Left hindlimb (tissue), 1 donor: ENCODE measurements at regions not wholly inside any gene's neighbourhood (a gene's known extent, or its start where the extent isn't known, plus 50 kb on each side); places are given as distances from the start of the nearest gene placed in this dataset.

ENCODE experiments used
- DNase-seq: peaks from one replicate; pipeline ENCODE4 v3.0.0-alpha.2; 2018

- no peak for DNase-seq
Observed at GRCh38 chr7:156001496-156002260, 189.4 kb upstream of the SHH start.

GRCh38 chr7:156000601-156001396, 188.5 kb upstream of the SHH start:
- no peak for DNase-seq

- DNase-seq = no peak
Observed at GRCh38 chr7:155999631-156000489, 187.6 kb upstream of the SHH start.

GRCh38 chr7:155998766-155999630, 186.7 kb upstream of the SHH start:
- no peak for DNase-seq

- DNase-seq = no peak
Observed at GRCh38 chr7:155998328-155998691, 186.0 kb upstream of the SHH start.

GRCh38 chr7:155997431-155998327, 185.4 kb upstream of the SHH start:
- no peak for DNase-seq

- no peak for DNase-seq
Observed at GRCh38 chr7:155996718-155997280, 184.5 kb upstream of the SHH start.

GRCh38 chr7:155995183-155995612, 182.9 kb upstream of the SHH start:
- DNase-seq = no peak

GRCh38 chr7:155994279-155994811, 182.1 kb upstream of the SHH start:
- no peak for DNase-seq

- DNase-seq = no peak
Observed at GRCh38 chr7:155993420-155994278, 181.4 kb upstream of the SHH start.

GRCh38 chr7:155992974-155993373, 180.7 kb upstream of the SHH start:
- DNase-seq = no peak

GRCh38 chr7:155992538-155992937, 180.3 kb upstream of the SHH start:
- no peak for DNase-seq

- DNase-seq = no peak
Observed at GRCh38 chr7:155992107-155992506, 179.8 kb upstream of the SHH start.

GRCh38 chr7:155991470-155991869, 179.2 kb upstream of the SHH start:
- DNase-seq = no peak

- no peak for DNase-seq
Observed at GRCh38 chr7:155988416-155988815, 176.2 kb upstream of the SHH start.

GRCh38 chr7:155987681-155988235, 175.5 kb upstream of the SHH start:
- no peak for DNase-seq

- no peak for DNase-seq
Observed at GRCh38 chr7:155986497-155987160, 174.4 kb upstream of the SHH start.

GRCh38 chr7:155985518-155986250, 173.4 kb upstream of the SHH start:
- DNase-seq = no peak
